Transverse colon (tissue), 4 donors: ENCODE measurements at regions not wholly inside any gene's neighbourhood (a gene's known extent, or its start where the extent isn't known, plus 50 kb on each side); places are given as distances from the start of the nearest gene placed in this dataset.

ENCODE experiments used
- DNase-seq: peaks from one replicate; pipeline ENCODE4 v3.0.0-alpha.2; 2019
- H3K27ac ChIP-seq, 4 donors: fragments of 200-600 bp; sonication (generic); 2 replicates each; pipeline ENCODE4 v1.5.1; 2016 to 2018; ENCODE audit warnings: inconsistent platforms in 4 of 4
- H3K27me3 ChIP-seq: fragments of 200-600 bp; sonication (generic); 2 replicates; pipeline ENCODE4 v1.5.1; 2017; ENCODE audit warnings: inconsistent platforms
- H3K36me3 ChIP-seq, 4 donors: fragments of 200-600 bp; sonication (generic); 2 replicates each; pipeline ENCODE4 v1.5.1; 2017 to 2019; ENCODE audit warnings: inconsistent platforms in 4 of 4
- H3K4me1 ChIP-seq, 4 donors: fragments of 200-600 bp; sonication (generic); 2 replicates each; pipeline ENCODE4 v1.5.1; 2017 to 2020; ENCODE audit warnings: inconsistent platforms in 4 of 4
- H3K4me3 ChIP-seq, 4 donors: fragments of 200-600 bp; sonication (generic); 1 replicate in 1 of 4; 2 replicates in 3 of 4; pipeline versions ENCODE4 v1.5.1 to v1.6.1; 2017 to 2019; ENCODE audit warnings: inconsistent platforms in 4 of 4
- H3K9me3 ChIP-seq, 2 donors: fragments of 200-600 bp; sonication (generic); 2 replicates each; pipeline ENCODE4 v1.5.1; 2017 to 2019; ENCODE audit warnings: inconsistent platforms in 2 of 2
- CTCF ChIP-seq, 5 experiments: fragments of 200-600 bp in 3 of 5; fragments of 450-650 bp in 2 of 5; sonication (generic) in 3 of 5; IDR thresholded peaks; 1 replicate in 2 of 5; 2 replicates in 3 of 5; pipeline ENCODE4 v1.5.1; 2016 to 2017; ENCODE audit warnings: antibody characterized with exemption in 5 of 5, inconsistent platforms in 3 of 5, mild to moderate bottlenecking in 2 of 5, moderate library complexity in 1 of 5
- EP300 ChIP-seq: sonication (generic); formaldehyde crosslinking; IDR thresholded peaks from one replicate; pipeline ENCODE4 v1.6.1; 2017; ENCODE audit warnings: antibody characterized with exemption, low read depth
- POLR2A ChIP-seq: fragments of 450-650 bp; IDR thresholded peaks from one replicate; pipeline ENCODE4 v1.6.1; 2016; ENCODE audit warnings: antibody characterized with exemption, mild to moderate bottlenecking, moderate library complexity
- POLR2AphosphoS5 ChIP-seq, 3 donors: sonication (generic); formaldehyde crosslinking; IDR thresholded peaks; one replicate each; pipeline ENCODE4 v1.6.1; 2016; ENCODE audit warnings: antibody characterized with exemption in 3 of 3
- WGBS, 2 donors: methylation state at CpG; one replicate each; pipeline ENCODE4 v1.1.5; 2018; ENCODE audit warnings: low coverage in 1 of 2; 5-methylcytosine and 5-hydroxymethylcytosine counted together
- in situ Hi-C, 4 donors: fragments of 200-750 bp; cut with MboI; loops; one replicate each; pipeline versions ENCODE4 v1.15.0 to v1.15.1; 2017; ENCODE audit warnings: low sequenced_read_pairs in 3 of 4, low pct_ligation_motif_present in 1 of 4, low pct_unique_long_range_greater_than_20kb in 1 of 4
- intact Hi-C: fragments of 100-400 bp; cut with DNase I; formaldehyde crosslinking; loops from one replicate; pipeline ENCODE4 v1.15.1; 2023; ENCODE audit warnings: low total_unique reads

- no peaks in the 10 kb centered on the region for H3K36me3 ChIP-seq
- TF ChIP-seq CTCF (IDR thresholded peaks at IDR 0.05) (no peak), EP300 (no peak)
- in situ Hi-C loops, result no loop called here
- H3K4me1 ChIP-seq, result peaks cover 0 to 6% (median 0%) of the 10 kb centered on the region in 4 donors
- WGBS, 2 donors, result 81 to 89% methylated on average over 5 to 8 of the region's 8 CpGs
- no peaks in the 10 kb centered on the region for H3K27me3 ChIP-seq
- intact Hi-C loops, result no loop called here
- DNase-seq, result no peak
- H3K9me3 ChIP-seq, result no peaks in the 10 kb centered on the region
- H3K27ac ChIP-seq, result no peak overlapping the region
- H3K4me3 ChIP-seq, result no peak overlapping the region
Measured at GRCh38 chr6:21965953-21966539, 330.8 kb downstream of the PRL start.

GRCh38 chr6:21967056-21967974, 329.5 kb downstream of the PRL start:
- no peak for DNase-seq
- in situ Hi-C loops (no loop called here), intact Hi-C loops (no loop called here)
- no peak for TF ChIP-seq CTCF (IDR thresholded peaks at IDR 0.05)
- no peak for TF ChIP-seq POLR2AphosphoS5 (IDR thresholded peaks at IDR 0.05)
- no peak for TF ChIP-seq POLR2A
- Histone ChIP-seq H3K36me3 (no peaks in the 10 kb centered on the region), H3K27me3 (no peaks in the 10 kb centered on the region), H3K27ac (no peak overlapping the region), H3K4me1 (peaks cover 0 to 7% (median 0%) of the 10 kb centered on the region in 4 donors), H3K4me3 (no peak overlapping the region), H3K9me3 (no peaks in the 10 kb centered on the region)
- WGBS, 2 donors, result 69 to 83% methylated on average over 5 to 9 of the region's 9 CpGs

GRCh38 chr6:21968411-21968810, 328.4 kb downstream of the PRL start:
- WGBS, 2 donors, result 76 to 84% methylated on average over 2 of the region's 2 CpGs
- Histone ChIP-seq H3K36me3 (no peaks in the 10 kb centered on the region), H3K27ac (no peak overlapping the region), H3K9me3 (no peaks in the 10 kb centered on the region), H3K27me3 (no peaks in the 10 kb centered on the region), H3K4me3 (no peak overlapping the region), H3K4me1 (peaks cover 0 to 7% (median 0%) of the 10 kb centered on the region in 4 donors)
- DNase-seq, result no peak
- intact Hi-C loops, result no loop called here
- in situ Hi-C loops, result no loop called here
- no peak for TF ChIP-seq POLR2AphosphoS5 (IDR thresholded peaks at IDR 0.05)
- no peak for TF ChIP-seq EP300
- TF ChIP-seq POLR2A, result no peak
- TF ChIP-seq CTCF (IDR thresholded peaks at IDR 0.05), result no peak

- WGBS, 2 donors, result 70 to 94% methylated on average over 2 to 4 of the region's 4 CpGs
- H3K4me3 ChIP-seq, result no peak overlapping the region
- DNase-seq, result no peak
- H3K4me1 ChIP-seq, result peaks cover 0 to 7% (median 0%) of the 10 kb centered on the region in 4 donors
- H3K27me3 ChIP-seq, result no peaks in the 10 kb centered on the region
- in situ Hi-C loops, result no loop called here
- H3K9me3 ChIP-seq, result no peaks in the 10 kb centered on the region
- TF ChIP-seq POLR2AphosphoS5 (IDR thresholded peaks at IDR 0.05), result no peak
- no peak for TF ChIP-seq EP300
- no peak for TF ChIP-seq POLR2A
- no peak for TF ChIP-seq CTCF (IDR thresholded peaks at IDR 0.05)
- H3K27ac ChIP-seq, result no peak overlapping the region
- no peaks in the 10 kb centered on the region for H3K36me3 ChIP-seq
- intact Hi-C loops, result no loop called here
Measured at GRCh38 chr6:21969192-21969591, 327.6 kb downstream of the PRL start.
